Activated T-cell treated with anti-CD3 and anti-CD28 coated beads, Interleukin-2, amount 50 U/mL, for 24 hours (primary cell): ENCODE measurements at regions not wholly inside any gene's neighbourhood (a gene's known extent, or its start where the extent isn't known, plus 50 kb on each side); places are given as distances from the start of the nearest gene placed in this dataset.

ENCODE experiments used
- DNase-seq: peaks from one replicate; pipeline ENCODE4 v3.0.0-alpha.2; 2020
- H3K27ac Mint-ChIP-seq: 2 replicates; pipeline ENCODE4 v1.8.0; 2020; ENCODE audit warnings: mild to moderate bottlenecking, mixed read lengths
- H3K27me3 Mint-ChIP-seq: 2 replicates; pipeline ENCODE4 v1.8.0; 2020; ENCODE audit warnings: mixed read lengths
- H3K36me3 Mint-ChIP-seq: 2 replicates; pipeline ENCODE4 v1.8.0; 2020; ENCODE audit warnings: low read depth, mixed read lengths
- H3K4me1 Mint-ChIP-seq: 2 replicates; pipeline ENCODE4 v1.8.0; 2020; ENCODE audit warnings: low read depth, mixed read lengths
- H3K4me3 Mint-ChIP-seq: 2 replicates; pipeline ENCODE4 v1.8.0; 2020; ENCODE audit warnings: mild to moderate bottlenecking, moderate library complexity, mixed read lengths
- H3K9me3 Mint-ChIP-seq: 2 replicates; pipeline ENCODE4 v1.8.0; 2020; ENCODE audit warnings: mixed read lengths

DNA sequence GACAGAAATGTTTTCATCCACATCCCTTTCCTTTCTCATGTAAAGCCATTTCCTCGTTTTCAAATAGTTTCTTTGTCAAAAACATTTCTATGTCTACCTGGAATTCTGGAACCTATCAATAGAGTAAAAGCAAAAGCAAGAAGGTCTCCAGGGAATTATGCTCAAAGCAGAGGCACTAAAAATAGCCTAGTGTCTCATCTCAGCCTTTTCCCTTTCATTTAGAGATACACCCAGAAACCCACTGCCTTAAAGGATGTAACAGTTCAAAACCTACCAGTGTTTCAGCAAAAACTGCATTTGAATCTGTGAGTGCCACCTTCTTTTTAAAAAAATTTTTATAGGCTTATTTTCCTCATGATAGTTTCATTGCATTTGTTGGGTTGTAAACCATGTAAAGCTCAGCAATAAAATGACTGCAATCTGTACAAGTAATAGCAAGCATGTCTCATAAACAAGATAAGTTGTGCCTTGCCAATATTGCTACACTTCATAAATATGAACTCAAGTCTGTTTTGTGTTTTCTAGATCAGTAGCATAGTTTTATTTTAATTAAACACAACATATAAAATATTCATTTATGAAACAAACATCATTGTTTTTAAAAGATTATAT lies 927.3 kb upstream of the ACVR2A start:
- no peaks in the 10 kb centered on the region for H3K36me3 Mint-ChIP-seq
- no peak for DNase-seq
- no peaks in the 10 kb centered on the region for H3K27me3 Mint-ChIP-seq
- no peak overlapping the region for H3K4me3 Mint-ChIP-seq
- no peaks in the 10 kb centered on the region for H3K9me3 Mint-ChIP-seq
- H3K27ac Mint-ChIP-seq, result no peak overlapping the region
- no peaks in the 10 kb centered on the region for H3K4me1 Mint-ChIP-seq

DNA sequence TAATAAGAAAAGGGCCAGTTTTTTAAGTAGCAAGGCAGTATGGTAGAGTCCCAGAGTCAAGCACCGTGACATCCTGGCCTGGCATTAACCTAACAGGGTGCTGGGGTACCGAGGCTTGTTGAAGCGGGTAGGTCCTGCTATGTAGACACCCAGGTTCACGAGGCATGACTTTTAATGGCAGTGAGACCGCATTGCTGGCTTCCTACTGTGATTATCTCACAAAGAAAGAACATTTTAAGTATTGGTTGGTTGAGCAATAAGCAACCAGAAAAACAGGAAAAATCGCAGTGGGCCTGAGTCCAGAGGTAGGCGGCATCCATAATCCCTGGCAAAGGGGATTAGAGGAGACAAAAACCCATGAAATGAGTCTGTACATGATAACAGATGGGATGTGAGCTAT lies 927.9 kb upstream of the ACVR2A start:
- no peak overlapping the region for H3K27ac Mint-ChIP-seq
- DNase-seq, result no peak
- H3K9me3 Mint-ChIP-seq, result no peaks in the 10 kb centered on the region
- H3K27me3 Mint-ChIP-seq, result no peaks in the 10 kb centered on the region
- no peaks in the 10 kb centered on the region for H3K4me1 Mint-ChIP-seq
- H3K36me3 Mint-ChIP-seq, result no peaks in the 10 kb centered on the region
- H3K4me3 Mint-ChIP-seq, result no peak overlapping the region

DNA sequence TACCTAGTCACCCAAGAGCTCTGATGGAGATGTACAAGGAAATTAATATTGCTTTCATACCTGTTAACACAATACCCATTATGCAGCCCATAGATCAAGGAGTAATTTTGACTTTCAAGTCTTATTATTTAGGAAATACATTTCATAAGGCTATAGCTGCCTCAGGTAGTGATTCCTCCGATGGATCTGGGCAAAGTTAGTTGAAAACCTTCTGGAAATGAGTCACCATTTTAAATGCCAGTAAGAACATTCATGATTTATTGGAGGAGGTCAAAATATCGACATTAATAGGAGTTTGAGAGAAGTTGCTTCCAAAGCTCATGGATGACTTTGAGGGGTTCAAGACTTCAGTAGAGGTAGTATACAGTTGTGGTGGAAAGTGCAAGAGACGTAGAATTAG lies 931.4 kb upstream of the ACVR2A start:
- H3K36me3 Mint-ChIP-seq, result no peaks in the 10 kb centered on the region

DNA sequence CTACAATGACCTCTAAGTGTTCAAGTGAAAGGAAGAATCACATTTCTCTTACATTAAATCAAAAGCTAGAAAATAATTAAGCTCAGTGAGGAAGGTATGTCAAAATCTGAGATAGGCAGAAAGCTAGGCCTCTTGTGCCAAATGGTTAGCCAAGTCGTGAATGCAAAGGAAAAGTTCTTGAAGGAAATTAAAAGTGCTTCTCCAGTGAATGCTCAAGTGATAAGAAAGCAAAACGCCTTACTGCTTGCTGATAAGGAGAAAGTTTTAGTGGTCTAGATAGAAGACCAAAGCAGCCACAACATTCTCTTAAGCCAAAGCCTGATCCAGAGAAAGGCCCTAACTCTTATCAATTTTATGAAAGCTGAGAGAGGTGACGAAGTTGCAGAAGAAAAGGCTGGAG lies 932.3 kb upstream of the ACVR2A start:
- H3K36me3 Mint-ChIP-seq, result no peaks in the 10 kb centered on the region
- no peak overlapping the region for H3K4me3 Mint-ChIP-seq
- no peak for DNase-seq
- H3K27ac Mint-ChIP-seq, result no peak overlapping the region
- H3K4me1 Mint-ChIP-seq, result no peaks in the 10 kb centered on the region
- H3K9me3 Mint-ChIP-seq, result no peaks in the 10 kb centered on the region
- no peaks in the 10 kb centered on the region for H3K27me3 Mint-ChIP-seq

More for the DNA sequence above, 931.4 kb upstream of the ACVR2A start:
- H3K27ac Mint-ChIP-seq, result no peak overlapping the region
- no peaks in the 10 kb centered on the region for H3K9me3 Mint-ChIP-seq
- H3K27me3 Mint-ChIP-seq, result no peaks in the 10 kb centered on the region
- H3K4me3 Mint-ChIP-seq, result no peak overlapping the region
- H3K4me1 Mint-ChIP-seq, result no peaks in the 10 kb centered on the region
- no peak for DNase-seq

DNA sequence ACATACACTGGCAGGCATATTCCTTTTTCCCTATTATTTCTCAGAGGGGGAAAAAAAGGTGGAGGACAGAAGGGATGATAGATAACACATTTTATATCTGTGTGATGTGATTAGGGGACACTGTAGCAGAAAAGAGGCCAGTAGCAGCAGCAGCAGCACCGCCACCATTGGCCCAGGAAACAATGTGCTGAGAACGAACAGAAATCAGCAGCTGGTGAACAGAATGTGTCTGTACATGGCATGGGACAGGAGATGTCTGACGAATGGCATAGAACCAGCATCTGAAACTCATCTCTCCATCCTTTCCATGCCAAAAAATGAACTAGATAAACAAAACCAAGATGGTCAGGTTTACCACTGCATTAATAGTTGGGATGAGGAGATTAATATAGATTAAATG lies 936.1 kb upstream of the ACVR2A start:
- Mint-ChIP-seq H3K36me3 (no peaks in the 10 kb centered on the region), H3K27ac (no peak overlapping the region), H3K27me3 (no peaks in the 10 kb centered on the region), H3K4me1 (no peaks in the 10 kb centered on the region), H3K4me3 (no peak overlapping the region), H3K9me3 (no peaks in the 10 kb centered on the region)
- DNase-seq, result no peak

DNA sequence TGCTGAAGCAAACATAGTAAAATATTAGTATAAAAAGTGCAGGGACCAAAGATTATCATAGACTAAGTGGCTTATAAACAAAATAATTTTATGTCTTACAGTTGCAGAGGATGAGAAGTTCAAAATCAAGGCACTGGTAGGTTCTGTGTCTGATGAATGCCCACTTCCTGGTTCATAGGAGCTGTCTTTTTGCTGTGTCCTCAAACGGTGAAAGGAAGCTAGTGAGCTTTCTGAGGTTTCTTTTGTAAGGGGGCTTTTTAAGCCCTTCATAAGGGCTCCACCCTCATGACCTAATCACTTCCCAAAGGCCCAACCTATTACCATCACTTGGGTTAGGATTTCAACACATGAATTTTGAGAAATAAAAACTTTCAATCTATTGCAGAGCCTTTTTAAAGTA lies 946.7 kb upstream of the ACVR2A start:
- H3K4me1 Mint-ChIP-seq, result no peaks in the 10 kb centered on the region
- no peak overlapping the region for H3K27ac Mint-ChIP-seq
- no peaks in the 10 kb centered on the region for H3K36me3 Mint-ChIP-seq
- H3K27me3 Mint-ChIP-seq, result no peaks in the 10 kb centered on the region
- no peaks in the 10 kb centered on the region for H3K9me3 Mint-ChIP-seq
- DNase-seq, result no peak
- H3K4me3 Mint-ChIP-seq, result no peak overlapping the region

DNA sequence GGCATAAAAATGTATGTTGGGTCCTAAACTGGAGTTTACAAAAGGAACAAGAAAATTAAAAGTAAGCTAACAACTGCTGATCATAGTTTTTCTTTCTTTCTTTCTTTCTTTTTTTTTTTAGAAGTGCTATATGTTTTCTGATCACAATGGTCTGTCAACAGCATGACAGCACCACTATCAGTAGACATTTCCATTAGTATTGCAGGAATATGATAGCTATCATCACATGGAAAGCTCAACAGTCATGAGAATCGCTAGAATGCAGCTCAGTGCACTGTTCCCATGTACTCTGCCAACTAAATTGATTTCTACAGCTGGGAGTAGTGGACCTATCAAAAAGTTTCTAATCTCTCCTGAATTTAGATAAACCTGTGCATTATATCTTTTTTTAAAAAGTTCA lies 950.3 kb upstream of the ACVR2A start:
- DNase-seq, result no peak
- Mint-ChIP-seq H3K4me1 (no peaks in the 10 kb centered on the region), H3K27ac (no peak overlapping the region), H3K4me3 (no peak overlapping the region), H3K27me3 (peaks cover 5% of the 10 kb centered on the region), H3K9me3 (no peaks in the 10 kb centered on the region), H3K36me3 (no peaks in the 10 kb centered on the region)

DNA sequence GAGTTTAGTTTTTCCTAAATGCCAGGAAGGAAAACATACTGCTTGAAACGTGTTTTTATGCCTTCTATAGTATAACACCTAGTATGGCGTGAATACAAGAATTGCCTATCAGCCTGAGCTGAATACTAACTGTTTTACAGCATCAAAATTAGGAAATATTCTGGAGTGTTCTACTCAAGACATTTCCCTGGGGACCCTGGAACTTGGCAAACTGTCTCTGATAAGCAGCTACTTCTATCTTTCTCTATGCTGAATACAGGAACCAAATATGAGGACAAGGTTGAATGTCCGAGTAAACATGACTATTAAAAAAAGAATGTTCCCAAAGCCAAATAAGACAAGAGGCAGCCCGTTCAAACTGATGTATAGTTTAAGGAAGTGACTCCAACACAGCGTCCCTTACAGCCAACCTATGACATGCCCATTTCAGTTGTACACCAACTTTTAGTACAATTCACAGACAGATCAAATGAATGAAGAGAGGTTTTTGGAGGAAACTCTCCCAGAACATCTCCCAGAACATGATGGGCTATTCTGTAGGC lies 951.3 kb upstream of the ACVR2A start:
- H3K4me1 Mint-ChIP-seq, result no peaks in the 10 kb centered on the region
- no peak for DNase-seq
- H3K4me3 Mint-ChIP-seq, result no peak overlapping the region
- H3K27me3 Mint-ChIP-seq, result peaks cover 5% of the 10 kb centered on the region
- no peak overlapping the region for H3K27ac Mint-ChIP-seq
- H3K36me3 Mint-ChIP-seq, result no peaks in the 10 kb centered on the region
- no peaks in the 10 kb centered on the region for H3K9me3 Mint-ChIP-seq

DNA sequence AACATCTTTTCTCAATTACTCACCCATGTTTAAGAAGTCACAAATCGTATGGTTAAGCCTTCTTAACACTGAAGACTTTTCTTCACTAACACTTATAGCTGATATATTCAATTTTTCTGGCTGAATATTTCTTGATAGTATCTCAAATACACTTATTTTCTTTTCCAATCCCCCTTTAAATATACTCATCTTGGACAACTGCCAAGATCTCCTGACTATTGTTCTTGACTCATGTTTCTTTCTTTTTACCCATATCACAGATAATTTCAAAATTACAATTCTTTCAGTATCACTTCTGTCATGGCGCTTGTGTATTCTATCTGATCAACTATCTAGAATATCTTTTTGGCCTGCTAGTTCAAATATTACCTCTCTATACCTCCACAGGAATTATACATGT lies 954.3 kb upstream of the ACVR2A start:
- H3K27ac Mint-ChIP-seq, result no peak overlapping the region
- peaks cover 5% of the 10 kb centered on the region for H3K27me3 Mint-ChIP-seq
- no peak overlapping the region for H3K4me3 Mint-ChIP-seq
- H3K4me1 Mint-ChIP-seq, result no peaks in the 10 kb centered on the region
- no peaks in the 10 kb centered on the region for H3K36me3 Mint-ChIP-seq
- no peaks in the 10 kb centered on the region for H3K9me3 Mint-ChIP-seq
- no peak for DNase-seq

DNA sequence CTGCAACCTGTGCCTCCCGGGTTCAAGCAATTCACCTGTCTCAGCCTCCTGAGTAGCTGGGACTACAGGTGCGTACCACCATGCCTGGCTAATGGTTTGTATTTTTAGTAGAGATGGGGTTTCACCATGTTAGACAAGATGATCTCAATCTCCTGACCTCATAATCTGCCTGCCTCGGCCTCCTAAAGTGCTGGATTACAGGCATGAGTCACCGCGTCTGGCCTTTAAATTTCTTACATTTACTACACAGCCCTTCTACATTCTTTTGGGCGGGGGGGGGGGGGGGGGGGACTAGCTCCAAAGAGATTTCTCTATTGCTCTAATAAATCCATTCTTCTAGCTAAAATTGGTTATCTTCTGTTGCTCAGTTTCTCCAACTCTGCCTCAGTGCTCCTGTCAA lies 964.9 kb upstream of the ACVR2A start:
- no peaks in the 10 kb centered on the region for H3K4me1 Mint-ChIP-seq
- H3K27ac Mint-ChIP-seq, result no peak overlapping the region
- peaks cover 2% of the 10 kb centered on the region for H3K9me3 Mint-ChIP-seq
- DNase-seq, result no peak
- no peak overlapping the region for H3K4me3 Mint-ChIP-seq
- no peaks in the 10 kb centered on the region for H3K36me3 Mint-ChIP-seq
- H3K27me3 Mint-ChIP-seq, result peaks cover 2% of the 10 kb centered on the region

DNA sequence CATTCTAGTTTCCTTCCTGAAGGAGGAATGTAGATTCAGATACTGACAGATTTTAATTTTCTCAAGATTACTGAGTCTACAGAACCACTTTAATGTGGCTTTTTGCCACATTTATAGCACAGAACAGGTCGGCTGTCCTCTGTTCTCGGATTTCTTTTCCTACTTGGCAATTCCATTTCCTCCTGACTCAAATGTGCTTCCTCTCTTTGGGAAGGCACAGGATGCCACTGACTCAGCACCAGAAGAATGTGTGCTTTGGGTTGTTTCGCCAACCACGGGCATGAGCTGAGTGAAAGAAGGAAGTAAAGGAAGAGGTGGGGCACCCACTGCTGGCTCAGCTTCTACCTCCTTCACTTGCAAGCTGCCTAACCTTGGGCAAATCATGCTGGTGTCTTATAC lies 970.6 kb upstream of the ACVR2A start:
- H3K4me1 Mint-ChIP-seq, result peaks cover 2% of the 10 kb centered on the region
- H3K36me3 Mint-ChIP-seq, result no peaks in the 10 kb centered on the region
- no peaks in the 10 kb centered on the region for H3K9me3 Mint-ChIP-seq
- no peak overlapping the region for H3K27ac Mint-ChIP-seq
- DNase-seq, result no peak
- H3K4me3 Mint-ChIP-seq, result no peak overlapping the region
- no peaks in the 10 kb centered on the region for H3K27me3 Mint-ChIP-seq

DNA sequence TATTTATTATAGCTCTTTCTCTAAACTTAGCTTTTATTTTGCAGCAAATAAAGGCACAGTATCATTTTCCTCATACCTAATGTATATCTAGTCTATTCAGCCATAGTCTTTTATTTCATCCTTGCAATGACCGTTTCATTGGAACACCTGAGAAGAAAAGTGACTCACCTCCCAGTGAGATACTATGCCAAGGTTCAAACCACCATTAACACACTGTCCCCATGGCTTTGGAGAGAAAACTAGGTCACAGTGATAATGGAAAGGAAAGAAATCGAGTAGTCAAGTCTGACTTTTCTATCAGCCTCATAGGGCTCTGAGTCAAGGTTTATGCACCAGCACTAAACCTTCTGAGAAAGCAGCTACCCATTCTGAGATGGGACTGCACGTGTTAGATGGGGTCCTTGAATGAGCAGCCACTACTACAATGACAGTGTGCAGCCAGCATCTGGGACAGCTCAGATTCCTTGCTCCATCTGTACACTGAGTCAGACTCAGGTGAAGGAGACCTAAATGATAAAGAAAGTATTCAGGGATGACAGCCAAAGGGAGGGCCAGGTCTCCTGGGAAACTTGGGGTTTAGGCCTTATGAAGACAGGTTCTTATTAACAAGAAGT lies 971.1 kb upstream of the ACVR2A start:
- Mint-ChIP-seq H3K9me3 (no peaks in the 10 kb centered on the region), H3K36me3 (no peaks in the 10 kb centered on the region), H3K4me3 (no peak overlapping the region), H3K27ac (no peak overlapping the region), H3K4me1 (peaks cover 2% of the 10 kb centered on the region), H3K27me3 (no peaks in the 10 kb centered on the region)
- DNase-seq, result no peak

DNA sequence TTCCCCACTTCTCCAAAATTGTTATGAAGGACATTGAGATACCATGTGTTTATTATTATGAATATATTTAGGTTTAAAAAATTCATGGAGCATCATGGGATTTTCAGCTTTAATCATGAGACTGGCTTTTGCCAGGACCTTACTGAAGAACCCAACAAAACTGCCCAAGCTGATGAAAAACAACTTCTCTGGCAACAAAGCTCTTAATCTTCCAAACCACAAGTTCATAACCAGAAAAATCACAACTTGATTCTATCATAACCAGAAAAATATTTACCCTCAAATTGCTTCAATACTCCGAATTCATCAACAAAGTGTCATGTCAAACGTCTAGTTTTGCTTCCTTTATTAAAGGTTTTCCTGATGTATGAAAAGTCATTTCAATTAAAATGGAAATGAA lies 971.8 kb upstream of the ACVR2A start:
- no peaks in the 10 kb centered on the region for H3K36me3 Mint-ChIP-seq
- H3K9me3 Mint-ChIP-seq, result no peaks in the 10 kb centered on the region
- H3K4me1 Mint-ChIP-seq, result peaks cover 2% of the 10 kb centered on the region
- H3K27ac Mint-ChIP-seq, result no peak overlapping the region
- H3K27me3 Mint-ChIP-seq, result no peaks in the 10 kb centered on the region
- no peak for DNase-seq
- H3K4me3 Mint-ChIP-seq, result no peak overlapping the region

DNA sequence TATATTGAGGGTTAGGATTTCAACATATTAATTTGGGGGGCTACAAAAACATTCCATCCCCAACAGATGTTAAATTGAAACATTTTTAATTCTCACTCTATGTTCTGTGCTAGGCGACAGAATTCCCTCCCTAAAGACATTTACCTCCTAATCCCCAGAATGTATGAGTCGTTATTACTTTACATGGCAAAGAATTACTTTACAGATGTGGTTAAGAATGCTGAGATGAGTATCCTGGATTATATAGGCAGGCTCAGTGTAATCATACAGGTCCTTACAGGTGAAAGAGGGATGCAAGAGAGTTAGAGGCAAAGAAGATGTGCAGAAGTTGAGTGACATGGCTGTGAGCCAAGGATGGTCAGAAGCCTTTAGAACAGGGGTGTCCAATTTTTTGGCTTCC lies 974.1 kb upstream of the ACVR2A start:
- H3K4me1 Mint-ChIP-seq, result peaks cover 2% of the 10 kb centered on the region
- H3K4me3 Mint-ChIP-seq, result no peak overlapping the region
- H3K27ac Mint-ChIP-seq, result no peak overlapping the region
- no peak for DNase-seq
- no peaks in the 10 kb centered on the region for H3K36me3 Mint-ChIP-seq
- no peaks in the 10 kb centered on the region for H3K27me3 Mint-ChIP-seq
- peaks cover 1% of the 10 kb centered on the region for H3K9me3 Mint-ChIP-seq

DNA sequence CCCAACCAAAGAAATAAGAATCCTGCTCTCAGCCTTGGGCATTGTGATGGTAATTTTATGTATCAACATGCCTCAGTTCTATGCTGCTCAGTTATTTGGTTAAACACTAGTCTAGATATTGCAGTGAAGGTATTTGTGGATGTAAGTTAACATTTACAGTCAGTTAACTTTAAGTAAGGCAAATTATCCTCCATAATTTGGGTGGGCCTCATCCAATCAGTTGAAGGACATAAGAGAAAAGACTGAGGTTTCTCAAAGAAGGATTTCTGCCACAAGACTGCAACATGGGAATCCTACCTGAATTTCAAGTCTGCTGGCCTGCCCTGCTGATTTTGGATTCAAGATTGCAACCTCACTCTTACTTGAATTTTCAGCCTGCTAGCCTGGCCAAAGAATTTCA lies 975.5 kb upstream of the ACVR2A start:
- Mint-ChIP-seq H3K9me3 (peaks cover 8% of the 10 kb centered on the region), H3K36me3 (no peaks in the 10 kb centered on the region)
- DNase-seq, result no peak

DNA sequence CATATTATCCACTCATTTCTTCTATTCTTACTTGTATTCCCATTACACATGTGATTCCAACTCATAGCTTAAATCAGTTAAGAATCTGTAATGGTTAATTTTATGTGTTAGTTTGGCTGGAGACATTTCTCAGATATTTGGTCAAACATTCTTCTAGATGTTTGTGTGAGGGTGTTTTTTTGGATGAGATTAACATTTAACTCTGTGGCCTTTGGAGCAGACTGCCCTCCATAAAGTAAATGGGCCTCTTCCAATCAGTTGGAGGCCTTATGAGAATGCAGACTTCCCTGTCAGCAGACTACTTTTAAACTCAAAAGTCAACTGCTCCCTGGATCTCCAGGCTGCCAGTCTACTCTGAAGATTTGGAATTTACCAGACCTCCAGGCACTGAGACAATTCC lies 976.8 kb upstream of the ACVR2A start:
- Mint-ChIP-seq H3K27me3 (no peaks in the 10 kb centered on the region), H3K27ac (no peak overlapping the region), H3K4me1 (no peaks in the 10 kb centered on the region), H3K36me3 (no peaks in the 10 kb centered on the region), H3K4me3 (no peak overlapping the region), H3K9me3 (peaks cover 8% of the 10 kb centered on the region)
- DNase-seq, result no peak

More for the DNA sequence above, 975.5 kb upstream of the ACVR2A start:
- H3K4me1 Mint-ChIP-seq, result peaks cover 1% of the 10 kb centered on the region
- no peak overlapping the region for H3K4me3 Mint-ChIP-seq
- no peaks in the 10 kb centered on the region for H3K27me3 Mint-ChIP-seq
- no peak overlapping the region for H3K27ac Mint-ChIP-seq
